ENCODE measurements at regions not wholly inside any gene's neighbourhood (a gene's known extent, or its start where the extent isn't known, plus 50 kb on each side); places are given as distances from the start of the nearest gene placed in this dataset.

- intact Hi-C loops (cut with micrococcal nuclease; ENCODE audit: unreplicated experiment), result no loop called here
- H3K79me2 ChIP-seq (ENCODE audit: control insufficient read depth, insufficient read depth, low read length), result no peaks in the 10 kb centered on the region
- in situ Hi-C loops (cut with MboI), result no loop called here
- H3K36me3 ChIP-seq (ENCODE audit: control insufficient read depth in 2 of 2, insufficient read depth in 2 of 2, low read length in 1 of 2), result no peaks in the 10 kb centered on the region
- POLR2A ChIA-PET, result interaction anchor here (0.7 to 2.1 kb wide), 3 partner anchors 15 to 41 kb away, joined by 3 to 15 read pairs (median 5); no protein-coding TSS in a partner anchor
- H3K27me3 ChIP-seq (replicated peaks in 1 of 2; ENCODE audit: control insufficient read depth in 2 of 2, insufficient read depth in 2 of 2, low read length in 1 of 2), result 0 out of 4 replicates have a peak, but pooled peaks cover 0 to 3% of the 10 kb centered on the region in 2 experiments
- no peaks in the 10 kb centered on the region for H4K20me1 ChIP-seq (ENCODE audit: control insufficient read depth, insufficient read depth)
- WGBS (ENCODE audit: insufficient coverage, insufficient replicate concordance, low lambda C conversion rate, missing lambda C conversion rate), result 33% methylated on average over 6 of the region's 6 CpGs
- no TSS peak for BruUV-seq (replicated peaks)
- RAD21 ChIA-PET (ENCODE audit: unreplicated experiment), result interaction anchor here (0.7 to 3.2 kb wide), 5 partner anchors 10 to 70 kb away, joined by 3 to 16 read pairs (median 3); no protein-coding TSS in a partner anchor
- H3K9me3 ChIP-seq (replicated peaks; ENCODE audit: control insufficient read depth, insufficient read depth, low read length), result no peaks in the 10 kb centered on the region
- H3K4me3 ChIP-seq, result no peak overlapping the region
- no peak overlapping the region for H3K27ac ChIP-seq (ENCODE audit: control insufficient read depth, insufficient read depth)
- FAIRE-seq, result no peak
- SMC1A ChIA-PET (ENCODE audit: uncharacterized antibody, unreplicated experiment), result interaction anchor here (1.2 to 3.5 kb wide), 3 partner anchors 25 to 40 kb away, joined by 3 to 11 read pairs (median 8); no protein-coding TSS in a partner anchor
- no peak overlapping the region for H3K4me2 ChIP-seq (ENCODE audit: control insufficient read depth, insufficient read depth)
- CTCF ChIA-PET, result interaction anchor here (0.8 to 3.5 kb wide), 8 partner anchors 10 to 109 kb away, joined by 3 to 19 read pairs (median 4); no protein-coding TSS in a partner anchor
- no peak for DNase-seq (ENCODE audit: low read depth, low spot score)
- H3K4me1 ChIP-seq (ENCODE audit: control insufficient read depth, insufficient read depth, low read length), result peaks cover 33% of the 10 kb centered on the region
- ATAC-seq, result no peak
- H2AFZ ChIP-seq (ENCODE audit: control insufficient read depth, low read depth, low read length), result no peak overlapping the region
- H3K9ac ChIP-seq (ENCODE audit: control insufficient read depth, insufficient read depth, low read length), result no peak overlapping the region
- peak; percentile 58 for TF ChIP-seq ZNF687 (IDR thresholded peaks at IDR 0.05)
- no peak for TF ChIP-seq IRF4 (IDR thresholded peaks at IDR 0.05; ENCODE audit: low read depth, low read length)
- peak; percentile 88 for TF ChIP-seq MEF2B (IDR thresholded peaks at IDR 0.05; ENCODE audit: partially characterized antibody, poor library complexity, severe bottlenecking)
- TF ChIP-seq, protein P1, sequence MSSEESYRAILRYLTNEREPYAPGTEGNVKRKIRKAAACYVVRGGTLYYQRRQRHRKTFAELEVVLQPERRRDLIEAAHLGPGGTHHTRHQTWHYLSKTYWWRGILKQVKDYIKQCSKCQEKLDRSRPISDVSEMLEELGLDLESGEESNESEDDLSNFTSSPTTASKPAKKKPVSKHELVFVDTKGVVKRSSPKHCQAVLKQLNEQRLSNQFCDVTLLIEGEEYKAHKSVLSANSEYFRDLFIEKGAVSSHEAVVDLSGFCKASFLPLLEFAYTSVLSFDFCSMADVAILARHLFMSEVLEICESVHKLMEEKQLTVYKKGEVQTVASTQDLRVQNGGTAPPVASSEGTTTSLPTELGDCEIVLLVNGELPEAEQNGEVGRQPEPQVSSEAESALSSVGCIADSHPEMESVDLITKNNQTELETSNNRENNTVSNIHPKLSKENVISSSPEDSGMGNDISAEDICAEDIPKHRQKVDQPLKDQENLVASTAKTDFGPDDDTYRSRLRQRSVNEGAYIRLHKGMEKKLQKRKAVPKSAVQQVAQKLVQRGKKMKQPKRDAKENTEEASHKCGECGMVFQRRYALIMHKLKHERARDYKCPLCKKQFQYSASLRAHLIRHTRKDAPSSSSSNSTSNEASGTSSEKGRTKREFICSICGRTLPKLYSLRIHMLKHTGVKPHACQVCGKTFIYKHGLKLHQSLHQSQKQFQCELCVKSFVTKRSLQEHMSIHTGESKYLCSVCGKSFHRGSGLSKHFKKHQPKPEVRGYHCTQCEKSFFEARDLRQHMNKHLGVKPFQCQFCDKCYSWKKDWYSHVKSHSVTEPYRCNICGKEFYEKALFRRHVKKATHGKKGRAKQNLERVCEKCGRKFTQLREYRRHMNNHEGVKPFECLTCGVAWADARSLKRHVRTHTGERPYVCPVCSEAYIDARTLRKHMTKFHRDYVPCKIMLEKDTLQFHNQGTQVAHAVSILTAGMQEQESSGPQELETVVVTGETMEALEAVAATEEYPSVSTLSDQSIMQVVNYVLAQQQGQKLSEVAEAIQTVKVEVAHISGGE (CRISPR knock-in tag; IDR thresholded peaks at IDR 0.05), result no peak
- no peak for TF ChIP-seq REST (IDR thresholded peaks at IDR 0.05; ENCODE audit: low read depth, low read length)
- TF ChIP-seq, protein P2, sequence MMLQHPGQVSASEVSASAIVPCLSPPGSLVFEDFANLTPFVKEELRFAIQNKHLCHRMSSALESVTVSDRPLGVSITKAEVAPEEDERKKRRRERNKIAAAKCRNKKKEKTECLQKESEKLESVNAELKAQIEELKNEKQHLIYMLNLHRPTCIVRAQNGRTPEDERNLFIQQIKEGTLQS (IDR thresholded peaks at IDR 0.05; ENCODE audit: borderline replicate concordance, extremely low read depth, low read depth, low read length), result no peak
- TF ChIP-seq NR2F1 (conservative IDR thresholded peaks at IDR 0.05), result 0 out of 2 replicates have a peak, but pooled peaks have one; percentile 39
- no peak for TF ChIP-seq NFIC (IDR thresholded peaks at IDR 0.05; ENCODE audit: low read depth, low read length)
- TF ChIP-seq DPF2 (IDR thresholded peaks at IDR 0.05), result peak; percentile 92
- TF ChIP-seq BHLHE40 (IDR thresholded peaks at IDR 0.05; ENCODE audit: borderline replicate concordance in 1 of 2, low read depth in 2 of 2, low read length in 1 of 2), result 0 out of 4 replicates have a peak, but pooled peaks of 1 of the 2 experiments have one; percentile 3
- TF ChIP-seq TBL1XR1 (IDR thresholded peaks at IDR 0.05; ENCODE audit: low read depth, low read length), result no peak
These were observed 54.5 kb upstream of the PSD2 start for GRCh38 chr5:139740992-139741672.

All from GM12878 (cell line).